IMR-90 (cell line): ENCODE measurements at regions not wholly inside any gene's neighbourhood (a gene's known extent, or its start where the extent isn't known, plus 50 kb on each side); places are given as distances from the start of the nearest gene placed in this dataset.

Source experiments
- ATAC-seq: fragments of 200-7000 bp; cut with Tn5 transposase; 2 replicates; pipeline ENCODE4 v1.9.1; 2020; ENCODE audit warnings: low read depth, mild to moderate bottlenecking, moderate library complexity
- BruUV-seq: library from RNA; stranded (reverse); fragments of 400-500 nt; replicated peaks from 2 replicates; lab custom pipeline; 2021; lab: Mats Ljungman, UMichigan
- CTCF ChIA-PET: fragments of 300-600 bp; formaldehyde crosslinking; extraction: SDS; loops from one replicate; lab custom pipeline; 2021; ENCODE audit warnings: antibody characterized with exemption; lab: Yijun Ruan, JAX
- POLR2A ChIA-PET: fragments of 300-600 bp; sonication (Branson Sonifier 250); formaldehyde crosslinking; loops from one replicate; lab custom pipeline; 2022; ENCODE audit warnings: antibody characterized with exemption; ENCODE audit not compliant: unreplicated experiment; lab: Charles Lee
- DNase-seq: peaks from one replicate; pipeline ENCODE4 v3.0.0; 2013
- H2AFZ ChIP-seq: replicated peaks from 2 replicates; pipeline ENCODE3; 2013; ENCODE audit warnings: low read length, mild to moderate bottlenecking; ENCODE audit not compliant: poor library complexity
- H2AK5ac ChIP-seq: 2 replicates; pipeline ENCODE4 v1.6.1; 2013; ENCODE audit warnings: low read depth, low read length, inconsistent platforms
- H2AK9ac ChIP-seq: replicated peaks from 2 replicates; pipeline ENCODE3; 2013; ENCODE audit warnings: mild to moderate bottlenecking, low read depth, low read length, moderate library complexity; ENCODE audit not compliant: poor library complexity
- H2BK120ac ChIP-seq: 2 replicates; pipeline ENCODE4 v1.6.1; 2013; ENCODE audit warnings: low read depth, low read length, inconsistent platforms
- H2BK15ac ChIP-seq: 3 replicates; pipeline ENCODE4 v1.6.1; 2013; ENCODE audit warnings: low read depth, low read length, inconsistent platforms
- H2BK20ac ChIP-seq: 2 replicates; pipeline ENCODE4 v1.6.1; 2013; ENCODE audit warnings: low read depth, mild to moderate bottlenecking, inconsistent platforms, low read length, moderate library complexity
- H2BK5ac ChIP-seq: 2 replicates; pipeline ENCODE4 v1.6.1; 2013; ENCODE audit warnings: mild to moderate bottlenecking, low read depth, low read length, inconsistent platforms; ENCODE audit not compliant: poor library complexity, severe bottlenecking
- H3K14ac ChIP-seq: replicated peaks from 2 replicates; pipeline ENCODE4 v1.6.1; 2013; ENCODE audit warnings: low read depth, low read length, inconsistent platforms
- H3K18ac ChIP-seq: 2 replicates; pipeline ENCODE4 v1.6.1; 2013; ENCODE audit warnings: low read depth, low read length, control low read depth
- H3K23ac ChIP-seq: 2 replicates; pipeline ENCODE4 v1.6.1; 2013; ENCODE audit warnings: low read depth, low read length, inconsistent platforms
- H3K27ac ChIP-seq: 2 replicates; pipeline ENCODE4 v1.5.1; 2013; ENCODE audit warnings: mild to moderate bottlenecking, control low read depth, low read length; ENCODE audit not compliant: insufficient read depth
- H3K27me3 ChIP-seq: 2 replicates; pipeline ENCODE4 v1.6.1; 2013; ENCODE audit warnings: low read length; ENCODE audit not compliant: control insufficient read depth, insufficient read depth
- H3K36me3 ChIP-seq: 2 replicates; pipeline ENCODE4 v1.6.1; 2013; ENCODE audit warnings: low read length, mixed read lengths; ENCODE audit not compliant: control insufficient read depth, insufficient read depth
- H3K4ac ChIP-seq: 2 replicates; pipeline ENCODE4 v1.6.1; 2013; ENCODE audit warnings: low read depth, low read length, inconsistent platforms
- H3K4me1 ChIP-seq: 2 replicates; pipeline ENCODE4 v1.6.1; 2013; ENCODE audit warnings: low read length, mixed read lengths; ENCODE audit not compliant: control insufficient read depth, insufficient read depth
- H3K4me2 ChIP-seq: 2 replicates; pipeline ENCODE4 v1.6.1; 2013; ENCODE audit warnings: low read depth, mild to moderate bottlenecking, control low read depth, low read length, moderate library complexity
- H3K4me3 ChIP-seq: 2 replicates; pipeline ENCODE4 v1.5.1; 2013; ENCODE audit warnings: low read depth, mild to moderate bottlenecking, control low read depth, low read length, moderate library complexity; ENCODE audit not compliant: insufficient read depth
- H3K56ac ChIP-seq: 2 replicates; pipeline ENCODE4 v1.6.1; 2013; ENCODE audit warnings: low read length, inconsistent platforms; ENCODE audit not compliant: insufficient read depth; ENCODE audit errors: extremely low read depth
- H3K79me1 ChIP-seq, 2 experiments: 2 replicates each; pipeline ENCODE4 v1.6.1; 2013; ENCODE audit warnings: low read length in 2 of 2, inconsistent platforms in 1 of 2, low read depth in 1 of 2
- H3K9ac ChIP-seq: 2 replicates; pipeline ENCODE4 v1.6.1; 2013; ENCODE audit warnings: low read depth, low read length, control low read depth
- H3K9me1 ChIP-seq: 2 replicates; pipeline ENCODE4 v1.6.1; 2013; ENCODE audit warnings: low read length, inconsistent platforms; ENCODE audit not compliant: insufficient read depth
- H3K9me3 ChIP-seq: 2 replicates; pipeline ENCODE4 v1.6.1; 2013; ENCODE audit warnings: low read length; ENCODE audit not compliant: control insufficient read depth, insufficient read depth
- H4K20me1 ChIP-seq: 2 replicates; pipeline ENCODE4 v1.6.1; 2013; ENCODE audit warnings: low read length, inconsistent platforms; ENCODE audit not compliant: insufficient read depth
- H4K5ac ChIP-seq: 2 replicates; pipeline ENCODE4 v1.6.1; 2013; ENCODE audit warnings: mild to moderate bottlenecking, low read depth, low read length, control low read depth
- H4K8ac ChIP-seq, 2 experiments: 2 replicates each; pipeline ENCODE4 v1.6.1; 2013; ENCODE audit warnings: low read depth in 2 of 2, low read length in 2 of 2, control low read depth in 1 of 2, inconsistent platforms in 1 of 2
- H4K91ac ChIP-seq: 2 replicates; pipeline ENCODE4 v1.6.1; 2013; ENCODE audit warnings: low read depth, low read length, inconsistent platforms; ENCODE audit not compliant: insufficient read depth
- BHLHE40 ChIP-seq: fragments of 150-350 bp; IDR thresholded peaks from 2 replicates; pipeline ENCODE4 v1.6.1; 2016; ENCODE audit warnings: mild to moderate bottlenecking, low read depth, low read length
- FOS ChIP-seq: fragments of 150-350 bp; IDR thresholded peaks from 2 replicates; pipeline ENCODE4 v1.6.1; 2016; ENCODE audit warnings: low read depth, low read length
- NFE2L2 ChIP-seq: fragments of 150-350 bp; IDR thresholded peaks from 2 replicates; pipeline ENCODE4 v1.6.1; 2016; ENCODE audit warnings: low read depth, mild to moderate bottlenecking, low read length
- POLR2A ChIP-seq: IDR thresholded peaks from 2 replicates; pipeline ENCODE4 v1.6.1; 2012; ENCODE audit warnings: mild to moderate bottlenecking, low read depth, low read length
- RAD21 ChIP-seq: IDR thresholded peaks from 2 replicates; pipeline ENCODE4 v1.6.1; 2012; ENCODE audit warnings: low read length, improper control_type of control experiment
- RCOR1 ChIP-seq: IDR thresholded peaks from 2 replicates; pipeline ENCODE4 v1.6.1; 2012; ENCODE audit warnings: mild to moderate bottlenecking, low read length, improper control_type of control experiment; ENCODE audit not compliant: insufficient replicate concordance
- RFX5 ChIP-seq: IDR thresholded peaks from 2 replicates; pipeline ENCODE4 v1.8.0; 2012; ENCODE audit warnings: low read depth, mild to moderate bottlenecking, low read length, moderate library complexity
- SMC3 ChIP-seq: fragments of 150-350 bp; IDR thresholded peaks from 2 replicates; pipeline ENCODE4 v1.6.1; 2016; ENCODE audit warnings: low read depth, mild to moderate bottlenecking, antibody characterized with exemption, low read length, moderate library complexity
- dilution Hi-C: fragments of 300-500 bp; cut with HindIII; formaldehyde crosslinking; loops from one replicate; pipeline ENCODE4 v1.14.3; 2018; ENCODE audit warnings: low sequenced_read_pairs; ENCODE audit not compliant: unreplicated experiment
- in situ Hi-C: fragments of 300-500 bp; cut with MboI; formaldehyde crosslinking; loops from 3 replicates; pipeline ENCODE4 v1.14.3; 2019; ENCODE audit warnings: low sequenced_read_pairs, inconsistent platforms, mixed read lengths
- intact Hi-C: fragments of 100-400 bp; cut with micrococcal nuclease; formaldehyde crosslinking; loops from 2 replicates; pipeline ENCODE4 v1.10.0; 2022
- TF ChIP-seq, protein P1 (sequence below): fragments of 150-350 bp; IDR thresholded peaks from 2 replicates; pipeline ENCODE4 v1.6.1; 2017; ENCODE audit warnings: mild to moderate bottlenecking, antibody characterized with exemption, low read length, low read depth

DNA sequence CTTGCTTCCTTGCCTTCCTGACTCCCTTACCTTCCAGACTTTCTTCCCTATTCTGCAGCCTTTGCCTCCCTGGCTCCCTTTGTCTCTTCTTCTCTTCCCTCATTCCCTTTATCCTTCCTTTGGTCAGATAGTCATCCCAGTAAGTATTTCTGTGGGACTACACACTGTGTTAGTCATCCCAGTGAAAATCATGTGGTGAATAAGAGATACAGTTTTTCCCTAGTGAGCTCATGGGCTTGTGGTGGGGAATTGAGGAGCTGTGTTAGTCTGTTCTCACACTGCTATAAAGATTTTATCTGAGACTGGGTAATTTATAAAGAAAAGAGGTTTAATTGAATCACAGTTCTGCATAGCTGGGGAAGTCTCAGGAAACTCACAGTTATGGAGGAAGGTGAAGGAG is 109.8 kb upstream of the EDIL3 start:
- intact Hi-C loops (no loop called here), dilution Hi-C loops (no loop called here), in situ Hi-C loops (no loop called here)
- no peak overlapping the region for H3K9ac ChIP-seq
- H3K14ac ChIP-seq, result peak overlapping the region; percentile 31; the same call in 1 of the 2 replicates
- no peak overlapping the region for H2BK15ac ChIP-seq
- H2AK5ac ChIP-seq, result peak overlapping the region; percentile 45; the same call in 1 of the 2 replicates
- H4K91ac ChIP-seq, result no peak overlapping the region
- TF ChIP-seq RCOR1 (no peak), RFX5 (no peak), SMC3 (no peak), FOS (peak; percentile 65), BHLHE40 (no peak), RAD21 (0 out of 2 replicates have a peak, but pooled peaks have one; percentile 3), NFE2L2 (no peak), POLR2A (no peak)
- TF ChIP-seq, protein P1, sequence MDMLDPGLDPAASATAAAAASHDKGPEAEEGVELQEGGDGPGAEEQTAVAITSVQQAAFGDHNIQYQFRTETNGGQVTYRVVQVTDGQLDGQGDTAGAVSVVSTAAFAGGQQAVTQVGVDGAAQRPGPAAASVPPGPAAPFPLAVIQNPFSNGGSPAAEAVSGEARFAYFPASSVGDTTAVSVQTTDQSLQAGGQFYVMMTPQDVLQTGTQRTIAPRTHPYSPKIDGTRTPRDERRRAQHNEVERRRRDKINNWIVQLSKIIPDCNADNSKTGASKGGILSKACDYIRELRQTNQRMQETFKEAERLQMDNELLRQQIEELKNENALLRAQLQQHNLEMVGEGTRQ, result peak; percentile 16; the same call in 1 of the 2 replicates
- CTCF ChIA-PET, result no interaction called here
- H3K9me3 ChIP-seq, result no peaks in the 10 kb centered on the region
- peak overlapping the region; percentile 31; the same call in 1 of the 2 replicates for H3K4ac ChIP-seq
- no peak overlapping the region for H3K4me3 ChIP-seq
- no peaks in the 10 kb centered on the region for H3K27me3 ChIP-seq
- H3K56ac ChIP-seq, result no peak overlapping the region
- H3K36me3 ChIP-seq, result no peaks in the 10 kb centered on the region
- no peak overlapping the region for H2AK9ac ChIP-seq
- no peaks in the 10 kb centered on the region for H3K79me1 ChIP-seq
- peak overlapping the region in 1 of 2 experiments; percentile 37; a peak in 2 of 4 replicates for H4K8ac ChIP-seq
- no peak overlapping the region for H3K18ac ChIP-seq
- H3K9me1 ChIP-seq, result no peaks in the 10 kb centered on the region
- H2BK5ac ChIP-seq, result peak overlapping the region; percentile 54
- ATAC-seq (peak; percentile 98), DNase-seq (peak; percentile 95)
- peaks cover 2% of the 10 kb centered on the region; the same call in 1 of the 2 replicates for H3K4me1 ChIP-seq
- H3K4me2 ChIP-seq, result peak overlapping the region; percentile 39; the same call in 1 of the 2 replicates
- peak overlapping the region; percentile 44; the same call in 1 of the 2 replicates for H2BK120ac ChIP-seq
- H2AFZ ChIP-seq, result peak overlapping the region; percentile 46
- H3K23ac ChIP-seq, result no peak overlapping the region
- H4K20me1 ChIP-seq, result no peaks in the 10 kb centered on the region
- no peak overlapping the region for H2BK20ac ChIP-seq
- BruUV-seq, result no TSS peak
- H3K27ac ChIP-seq, result no peak overlapping the region
- no peak overlapping the region for H4K5ac ChIP-seq
- POLR2A ChIA-PET, result no interaction called here
